NCI-H748 (cell line): ENCODE measurements at regions not wholly inside any gene's neighbourhood (a gene's known extent, or its start where the extent isn't known, plus 50 kb on each side); places are given as distances from the start of the nearest gene placed in this dataset.

Source experiments
- DNase-seq: peaks from one replicate; lab custom pipeline; 2025; ENCODE audit not compliant: unreplicated experiment; lab: John Stamatoyannopoulos, UW

GRCh38 chr15:47473832-47474231, 243.5 kb upstream of the SEMA6D start:
- no peak for DNase-seq

- DNase-seq = no peak
These were observed 242.0 kb upstream of the SEMA6D start for GRCh38 chr15:47475336-47475735.

GRCh38 chr15:47477341-47477740, 240.0 kb upstream of the SEMA6D start:
- DNase-seq = peak; percentile 71

GRCh38 chr15:47484059-47484458, 233.2 kb upstream of the SEMA6D start:
- peak; percentile 11 for DNase-seq

GRCh38 chr15:47484997-47485396, 232.3 kb upstream of the SEMA6D start:
- no peak for DNase-seq

GRCh38 chr15:47485419-47485818, 231.9 kb upstream of the SEMA6D start:
- DNase-seq = no peak

DNA sequence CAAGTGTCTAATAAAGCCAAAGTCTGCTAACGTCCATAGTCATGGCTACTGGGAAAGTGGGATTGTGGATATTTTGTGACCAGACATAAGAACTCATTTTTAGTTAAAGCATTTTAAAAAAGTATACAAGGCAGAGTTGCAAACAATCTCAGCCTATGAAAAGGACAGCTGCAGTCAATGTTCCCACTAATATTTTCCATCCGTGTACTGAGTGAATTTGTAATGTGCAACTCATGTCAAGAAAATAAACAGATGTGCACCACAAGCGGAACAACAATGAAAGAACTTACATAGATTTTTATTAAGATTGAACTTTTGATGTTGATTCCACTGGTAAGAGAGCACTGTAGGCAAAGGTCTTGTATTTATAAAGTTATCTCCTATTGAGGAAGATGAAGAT, 231.3 kb upstream of the SEMA6D start:
- no peak for DNase-seq

DNA sequence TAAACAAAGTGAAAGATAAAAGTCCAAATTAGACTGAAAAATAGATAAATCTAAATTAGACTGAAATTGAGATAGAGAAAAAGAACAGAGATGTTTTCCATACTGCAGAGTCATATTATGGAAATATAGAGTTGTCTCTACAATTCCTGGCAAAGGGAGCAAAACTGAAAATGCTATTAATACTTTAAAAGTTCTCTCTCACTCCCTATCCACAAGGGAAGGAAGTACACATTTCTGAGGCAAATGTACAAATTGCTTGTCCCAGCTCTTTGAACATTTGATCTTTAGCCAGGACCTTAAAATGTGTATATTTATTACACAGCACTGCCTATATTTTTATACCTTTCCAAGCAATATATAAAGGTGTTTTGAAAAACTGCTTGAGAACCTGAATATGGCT, 225.1 kb upstream of the SEMA6D start:
- no peak for DNase-seq

- no peak for DNase-seq
These were observed 223.7 kb upstream of the SEMA6D start for GRCh38 chr15:47493357-47494247.

DNA sequence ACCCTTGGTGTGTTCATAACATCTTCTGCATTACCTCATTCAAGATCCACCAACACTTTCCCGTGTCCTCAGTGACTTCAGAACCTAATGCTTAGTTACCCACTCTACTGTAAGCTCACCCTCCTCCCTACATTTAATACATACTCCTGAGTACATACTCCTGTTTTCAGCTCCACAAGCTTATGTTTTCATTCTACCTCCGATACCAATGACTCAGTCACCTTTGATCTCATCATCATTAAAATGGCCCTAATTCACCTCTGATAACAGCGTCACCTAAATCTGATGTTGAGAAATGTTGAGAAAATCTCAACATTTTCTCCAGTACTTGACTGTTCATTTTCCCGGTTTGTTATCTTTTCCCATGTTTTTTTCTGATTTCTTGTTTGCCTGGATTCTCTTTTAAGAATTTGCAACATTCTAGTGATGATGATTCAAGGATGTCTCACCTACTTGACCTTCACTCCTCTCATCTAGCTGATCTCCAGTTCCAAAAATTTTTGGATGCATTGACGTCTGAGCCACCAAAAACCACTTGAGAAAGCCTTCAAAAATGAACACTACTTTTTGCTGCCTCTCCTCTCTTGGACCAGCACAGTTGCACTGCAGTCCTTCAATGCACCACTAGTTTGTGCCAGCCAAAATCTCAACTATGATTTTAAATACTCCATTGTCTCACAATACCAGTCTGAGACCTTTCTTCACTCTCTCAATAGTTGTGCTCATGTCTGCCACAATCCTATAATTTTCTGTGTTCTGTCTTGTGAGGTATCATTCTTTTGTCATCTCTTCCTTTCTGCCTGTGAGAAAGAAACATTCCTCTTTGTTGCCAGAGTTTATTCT, 220.7 kb upstream of the SEMA6D start:
- DNase-seq = no peak

DNA sequence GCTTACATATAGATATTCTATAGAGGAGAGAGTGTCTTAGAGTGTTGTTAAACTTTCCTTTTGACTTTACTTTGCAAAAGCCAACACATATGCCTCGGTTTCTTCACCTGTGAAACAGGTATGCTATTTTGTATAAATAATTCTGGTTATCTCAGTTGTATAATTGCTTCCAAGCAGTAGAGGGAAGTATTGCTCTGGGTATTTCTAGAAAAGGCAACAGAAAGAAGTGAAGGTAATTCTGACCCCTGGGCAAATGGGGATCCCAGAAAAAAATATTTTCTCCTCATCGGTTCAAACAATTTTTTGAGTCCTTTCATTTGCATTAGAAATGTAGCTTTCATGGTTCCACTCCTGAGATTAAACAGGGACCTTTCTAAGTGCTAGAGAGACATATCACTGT, 216.5 kb upstream of the SEMA6D start:
- DNase-seq = no peak

DNA sequence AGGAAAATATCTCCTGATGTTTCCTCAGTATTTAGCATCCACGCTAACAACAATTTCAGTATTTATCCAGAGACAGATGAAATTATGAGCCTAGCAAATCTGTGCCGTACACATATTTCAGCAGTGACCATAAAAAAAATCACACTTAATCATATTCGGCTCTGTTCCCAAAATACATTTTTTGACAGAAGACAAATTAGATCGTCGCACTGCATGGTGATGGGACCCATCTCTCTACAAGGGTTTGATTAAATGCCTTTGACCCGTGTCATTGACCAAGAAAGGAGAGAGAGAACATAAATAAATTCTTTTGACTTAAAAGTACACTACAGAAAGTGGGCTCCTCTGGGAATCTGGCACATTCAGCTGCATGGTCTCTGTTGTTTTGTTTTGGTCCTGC, 215.3 kb upstream of the SEMA6D start:
- DNase-seq = no peak

DNA sequence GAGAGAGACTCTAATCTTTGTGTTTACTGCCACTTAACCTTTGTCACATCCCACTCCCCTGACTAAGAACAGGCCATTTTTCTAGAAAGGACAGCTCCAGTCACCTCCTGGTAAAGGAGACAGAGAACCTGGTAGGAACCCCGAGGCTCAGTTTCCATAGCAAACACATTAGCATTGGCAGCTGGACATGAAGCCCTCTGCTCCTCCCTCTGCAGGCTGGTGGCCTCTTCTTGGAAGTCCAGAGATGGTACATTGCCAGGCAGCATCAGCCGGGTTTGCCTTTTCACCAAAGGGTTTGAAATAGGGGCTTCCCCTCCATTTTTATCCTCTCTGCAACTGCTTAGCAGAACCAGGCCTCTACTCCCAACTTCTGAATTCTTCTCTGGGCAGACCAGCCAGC, 213.4 kb upstream of the SEMA6D start:
- DNase-seq = no peak

DNA sequence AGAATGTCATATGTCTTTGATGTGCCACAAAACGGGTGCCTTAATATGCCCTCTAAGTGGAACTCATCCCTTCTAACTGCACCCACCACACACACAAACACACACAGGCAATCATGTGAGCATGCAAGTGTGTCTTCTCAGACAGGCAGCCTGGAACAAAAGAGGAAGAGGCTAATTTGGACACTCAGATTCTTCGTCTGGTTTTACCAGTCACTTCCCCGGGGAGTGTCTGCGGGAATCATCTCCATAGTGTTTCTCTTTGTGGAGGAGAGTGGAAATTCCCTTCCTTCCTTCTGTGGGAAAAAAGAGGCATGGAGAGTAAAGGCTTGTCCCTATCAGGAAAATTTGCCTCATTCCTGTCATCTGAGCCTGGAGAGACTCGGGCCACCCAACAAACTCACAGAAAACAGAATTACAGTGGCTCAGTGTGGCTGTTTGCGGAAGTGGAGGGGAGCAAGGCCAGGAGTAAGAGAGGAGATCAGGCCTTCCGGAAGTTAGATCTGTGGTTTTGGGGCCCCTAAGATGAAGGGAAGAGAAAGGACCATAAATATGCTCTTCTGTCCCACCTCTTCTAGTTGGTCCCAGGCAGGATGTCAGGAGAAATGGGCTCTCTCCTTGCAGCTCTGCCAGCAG, 212.6 kb upstream of the SEMA6D start:
- no peak for DNase-seq

DNA sequence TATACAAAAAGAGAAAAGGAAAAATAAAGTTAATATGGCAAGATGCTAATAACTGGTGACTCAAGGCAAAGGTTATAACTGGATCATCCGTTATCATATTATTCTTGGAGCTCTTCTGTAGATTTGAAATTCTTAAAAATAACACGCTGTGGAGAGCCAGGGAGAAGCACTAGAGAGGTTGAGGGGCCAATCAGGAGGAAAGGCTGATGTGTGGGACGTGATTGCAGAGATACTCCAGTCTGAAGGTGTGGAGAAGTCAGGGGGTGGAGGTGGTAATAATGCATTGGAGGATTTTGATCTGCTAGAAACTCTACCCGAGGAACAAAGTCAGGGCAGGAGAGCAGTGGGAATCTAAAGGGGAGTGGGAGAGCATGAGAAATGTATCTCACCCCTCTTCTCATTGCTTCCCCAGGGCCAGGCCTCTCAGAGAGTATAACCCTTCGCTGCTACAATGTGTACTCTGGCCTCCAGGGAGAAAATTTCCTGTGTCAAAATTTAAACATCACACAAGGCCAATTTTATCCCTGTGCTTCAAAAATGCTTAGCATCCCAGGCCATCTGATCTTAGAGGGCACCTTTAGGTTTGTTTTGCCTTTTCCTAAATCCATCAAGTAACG, 211.5 kb upstream of the SEMA6D start:
- DNase-seq = no peak

- DNase-seq = peak; percentile 54
These were observed 210.8 kb upstream of the SEMA6D start for GRCh38 chr15:47506329-47507100.

- no peak for DNase-seq
These were observed 209.9 kb upstream of the SEMA6D start for GRCh38 chr15:47507221-47507985.

- no peak for DNase-seq
These were observed 206.0 kb upstream of the SEMA6D start for GRCh38 chr15:47511261-47511660.

- no peak for DNase-seq
These were observed 203.8 kb upstream of the SEMA6D start for GRCh38 chr15:47513471-47513870.

- no peak for DNase-seq
These were observed 203.1 kb upstream of the SEMA6D start for GRCh38 chr15:47514200-47514652.
